ENCODE measurements at regions not wholly inside any gene's neighbourhood (a gene's known extent, or its start where the extent isn't known, plus 50 kb on each side); places are given as distances from the start of the nearest gene placed in this dataset.

- no peak for TF ChIP-seq FOXK2 (IDR thresholded peaks at IDR 0.05)
- CTCF ChIA-PET, result interaction anchor here (1.3 kb wide), 1 partner anchor 133 kb away, joined by 4 read pairs; no protein-coding TSS in a partner anchor
- no peak for DNase-seq (ENCODE audit: extremely low spot score)
- POLR2A ChIA-PET, result no interaction called here
Observed at GRCh38 chr2:16149349-16150243, 209.2 kb downstream of the MYCN start.

- TF ChIP-seq FOXA1 (IDR thresholded peaks at IDR 0.05) (no peak), BHLHE40 (IDR thresholded peaks at IDR 0.05; ENCODE audit: borderline replicate concordance) (no peak), SP1 (IDR thresholded peaks at IDR 0.05) (no peak), SUZ12 (IDR thresholded peaks at IDR 0.05) (no peak), FOXM1 (IDR thresholded peaks at IDR 0.05; ENCODE audit: borderline replicate concordance) (no peak), L3MBTL2 (conservative IDR thresholded peaks at IDR 0.05) (no peak), NFRKB (IDR thresholded peaks at IDR 0.05) (no peak), CTBP1 (IDR thresholded peaks at IDR 0.05; ENCODE audit: borderline replicate concordance) (no peak), LEF1 (IDR thresholded peaks at IDR 0.05; ENCODE audit: borderline replicate concordance) (no peak), HDGF (IDR thresholded peaks at IDR 0.05; ENCODE audit: borderline replicate concordance) (no peak), ARNT (IDR thresholded peaks at IDR 0.05) (no peak), PKNOX1 (IDR thresholded peaks at IDR 0.05) (no peak), FOXK2 (IDR thresholded peaks at IDR 0.05) (no peak), ZNF384 (IDR thresholded peaks at IDR 0.05) (no peak), ELF4 (IDR thresholded peaks at IDR 0.05) (no peak), TARDBP (IDR thresholded peaks at IDR 0.05) (no peak)
- DNase-seq (ENCODE audit: extremely low spot score), result no peak
- POLR2A ChIA-PET, result no interaction called here
- CTCF ChIA-PET, result interaction anchor here (1.3 kb wide), 1 partner anchor 134 kb away, joined by 4 read pairs; no protein-coding TSS in a partner anchor
Observed at GRCh38 chr2:16148632-16149348, 208.4 kb downstream of the MYCN start.

- no peak for DNase-seq (ENCODE audit: extremely low spot score)
- no peak for TF ChIP-seq ARNT (IDR thresholded peaks at IDR 0.05)
- CTCF ChIA-PET, result no interaction called here
- POLR2A ChIA-PET, result no interaction called here
Observed at GRCh38 chr2:16142383-16143361, 202.3 kb downstream of the MYCN start.

GRCh38 chr2:16141641-16141921, 201.2 kb downstream of the MYCN start:
- ChIA-PET POLR2A (no interaction called here), CTCF (no interaction called here)
- no peak for TF ChIP-seq L3MBTL2 (conservative IDR thresholded peaks at IDR 0.05)
- TF ChIP-seq FOXM1 (IDR thresholded peaks at IDR 0.05; ENCODE audit: borderline replicate concordance), result no peak
- no peak for TF ChIP-seq FOXA1 (IDR thresholded peaks at IDR 0.05)
- TF ChIP-seq ZNF384 (IDR thresholded peaks at IDR 0.05), result no peak
- DNase-seq (ENCODE audit: extremely low spot score), result no peak

GRCh38 chr2:16140771-16141640, 200.7 kb downstream of the MYCN start:
- POLR2A ChIA-PET, result no interaction called here
- TF ChIP-seq ARNT (IDR thresholded peaks at IDR 0.05), result no peak
- no peak for TF ChIP-seq TARDBP (IDR thresholded peaks at IDR 0.05)
- TF ChIP-seq L3MBTL2 (conservative IDR thresholded peaks at IDR 0.05), result no peak
- TF ChIP-seq CTBP1 (IDR thresholded peaks at IDR 0.05; ENCODE audit: borderline replicate concordance), result no peak
- TF ChIP-seq ELF4 (IDR thresholded peaks at IDR 0.05), result no peak
- TF ChIP-seq FOXK2 (IDR thresholded peaks at IDR 0.05), result no peak
- no peak for TF ChIP-seq LEF1 (IDR thresholded peaks at IDR 0.05; ENCODE audit: borderline replicate concordance)
- TF ChIP-seq SP1 (IDR thresholded peaks at IDR 0.05), result no peak
- no peak for TF ChIP-seq HDGF (IDR thresholded peaks at IDR 0.05; ENCODE audit: borderline replicate concordance)
- TF ChIP-seq FOXM1 (IDR thresholded peaks at IDR 0.05; ENCODE audit: borderline replicate concordance), result no peak
- TF ChIP-seq FOXA1 (IDR thresholded peaks at IDR 0.05), result no peak
- TF ChIP-seq SUZ12 (IDR thresholded peaks at IDR 0.05), result no peak
- TF ChIP-seq NFRKB (IDR thresholded peaks at IDR 0.05), result no peak
- no peak for TF ChIP-seq BHLHE40 (IDR thresholded peaks at IDR 0.05; ENCODE audit: borderline replicate concordance)
- TF ChIP-seq PKNOX1 (IDR thresholded peaks at IDR 0.05), result no peak
- no peak for TF ChIP-seq ZNF384 (IDR thresholded peaks at IDR 0.05)
- no peak for DNase-seq (ENCODE audit: extremely low spot score)
- CTCF ChIA-PET, result interaction anchor here (0.6 kb wide), 1 partner anchor 1645 kb away, joined by 3 read pairs; no protein-coding TSS in a partner anchor
